DMS 273 (cell line): ENCODE measurements at regions not wholly inside any gene's neighbourhood (a gene's known extent, or its start where the extent isn't known, plus 50 kb on each side); places are given as distances from the start of the nearest gene placed in this dataset.
"Not testable (repeated sequence)": the region's sequence is repeated elsewhere in the genome, so short reads cannot be mapped to it uniquely, and the experiment has no call there.

Source experiments
- DNase-seq: peaks from one replicate; lab custom pipeline; 2025; ENCODE audit not compliant: unreplicated experiment; lab: John Stamatoyannopoulos, UW

DNA sequence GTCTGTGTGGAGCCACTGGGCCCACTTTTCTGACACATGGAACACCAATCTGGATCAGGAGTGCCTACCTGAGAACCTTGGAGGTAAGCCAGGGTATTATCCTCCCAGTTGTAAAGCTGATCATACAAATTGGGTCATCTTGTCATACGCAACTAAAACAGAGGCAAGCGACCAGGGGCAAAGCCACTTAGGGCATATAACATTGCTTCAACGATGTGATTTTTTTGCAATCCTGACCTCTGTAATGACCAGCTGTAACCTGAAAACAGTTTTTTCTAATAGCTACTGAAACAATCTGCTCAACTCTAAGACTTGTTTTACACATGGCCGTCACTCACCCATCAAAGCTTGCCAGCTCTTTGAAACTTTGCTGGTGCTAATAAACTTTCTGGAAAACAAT is 261.5 kb upstream of the AGTR2 start:
- DNase-seq = no peak

- DNase-seq = no peak
Measured at GRCh38 chrX:115911967-115912366, 258.6 kb upstream of the AGTR2 start.

- DNase-seq = peak; percentile 25
Measured at GRCh38 chrX:115912372-115912897, 258.1 kb upstream of the AGTR2 start.

DNA sequence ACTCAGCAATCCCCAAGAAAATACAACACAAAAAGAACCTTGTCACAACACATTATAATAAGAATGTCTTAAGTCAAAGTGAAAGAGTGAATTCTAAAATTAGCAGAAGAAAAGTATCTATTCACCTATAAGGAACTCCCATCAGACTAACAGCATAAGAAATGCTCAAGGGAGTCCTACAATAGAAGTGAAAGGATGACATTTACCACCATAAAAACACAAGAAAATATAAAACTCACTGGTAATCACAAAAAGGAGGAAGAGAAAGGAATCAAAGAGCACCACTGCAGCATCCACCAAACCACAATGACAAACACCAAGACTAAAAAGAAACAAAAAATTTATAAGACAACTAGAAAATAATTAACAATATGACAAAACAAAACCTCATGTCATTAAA is 257.0 kb upstream of the AGTR2 start:
- DNase-seq = no peak

DNA sequence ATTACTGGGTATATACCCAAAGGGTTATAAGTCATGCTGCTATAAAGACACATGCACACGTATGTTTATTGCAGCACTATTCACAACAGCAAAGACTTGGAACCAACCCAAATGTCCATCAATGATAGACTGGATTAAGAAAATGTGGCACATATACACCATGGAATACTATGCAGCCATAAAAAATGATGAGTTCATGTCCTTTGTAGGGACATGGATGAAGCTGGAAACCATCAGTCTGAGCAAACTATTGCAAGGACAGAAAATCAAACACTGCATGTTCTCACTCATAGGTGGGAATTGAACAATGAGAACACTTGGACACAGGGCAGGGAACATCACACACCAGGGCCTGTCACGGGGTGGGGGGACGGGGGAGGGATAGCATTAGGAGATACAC is 254.9 kb upstream of the AGTR2 start:
- DNase-seq = not testable (repeated sequence)

DNA sequence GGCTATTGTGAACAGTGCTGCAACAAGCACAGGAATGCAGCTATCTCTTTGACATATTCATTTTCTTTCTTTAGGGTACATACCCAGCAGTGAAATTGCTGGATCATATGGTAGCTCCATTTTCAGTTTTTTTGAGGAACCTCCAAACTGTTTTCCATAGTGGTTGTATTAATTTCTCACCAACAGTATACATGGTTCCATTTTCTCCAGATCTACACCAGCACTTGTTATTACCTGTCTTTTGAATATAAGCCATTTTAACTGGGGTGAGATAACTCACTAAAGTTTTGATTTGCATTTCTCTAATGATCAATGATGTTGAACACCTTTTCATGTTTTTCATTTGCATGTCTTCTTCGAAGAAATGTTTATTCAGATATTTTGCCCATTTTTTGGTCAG is 241.1 kb upstream of the AGTR2 start:
- no peak for DNase-seq

DNA sequence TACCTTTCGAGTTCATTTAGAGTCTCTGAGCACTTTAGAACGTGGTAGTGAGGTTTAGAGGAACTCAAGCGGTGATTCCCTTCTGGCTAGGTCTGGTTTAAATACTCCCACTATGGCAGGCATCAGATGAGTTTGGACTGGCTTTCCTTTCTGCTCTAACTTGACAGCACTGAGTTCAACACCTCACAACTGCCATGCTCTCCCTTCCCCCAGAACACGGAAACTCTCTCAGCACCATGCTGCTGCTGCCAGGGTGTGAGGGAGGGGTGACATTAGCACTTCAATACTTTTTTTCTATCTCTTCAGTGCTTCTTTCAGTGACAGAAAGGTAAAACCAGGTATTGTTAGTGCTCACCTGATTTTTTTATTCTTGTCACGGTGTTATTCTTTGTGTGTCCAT is 234.5 kb upstream of the AGTR2 start:
- DNase-seq = no peak

- DNase-seq = no peak
Measured at GRCh38 chrX:115939070-115939469, 231.5 kb upstream of the AGTR2 start.

GRCh38 chrX:115939636-115940160 is 230.8 kb upstream of the AGTR2 start:
- no peak for DNase-seq

DNA sequence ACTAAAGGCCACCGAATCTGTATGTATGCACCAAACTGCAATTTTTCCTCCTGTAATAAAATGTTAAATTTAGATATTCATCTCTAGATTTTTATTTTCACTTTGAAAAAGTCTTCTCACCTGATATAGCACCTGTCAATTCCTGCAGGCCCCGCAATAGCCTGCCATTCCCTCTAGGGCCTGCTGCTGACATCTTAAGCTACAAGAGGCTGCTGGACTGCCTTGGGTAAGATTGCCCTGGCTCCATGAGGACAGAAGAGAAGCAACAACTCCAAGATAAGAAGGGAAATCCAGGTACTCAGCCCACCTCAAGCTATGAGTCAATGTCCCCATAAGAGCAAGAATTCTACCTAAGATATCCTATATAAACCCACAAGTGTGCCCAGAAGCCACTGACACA is 230.2 kb upstream of the AGTR2 start:
- DNase-seq = no peak

- peak; percentile 66 for DNase-seq
Measured at GRCh38 chrX:115940888-115941332, 229.6 kb upstream of the AGTR2 start.

DNA sequence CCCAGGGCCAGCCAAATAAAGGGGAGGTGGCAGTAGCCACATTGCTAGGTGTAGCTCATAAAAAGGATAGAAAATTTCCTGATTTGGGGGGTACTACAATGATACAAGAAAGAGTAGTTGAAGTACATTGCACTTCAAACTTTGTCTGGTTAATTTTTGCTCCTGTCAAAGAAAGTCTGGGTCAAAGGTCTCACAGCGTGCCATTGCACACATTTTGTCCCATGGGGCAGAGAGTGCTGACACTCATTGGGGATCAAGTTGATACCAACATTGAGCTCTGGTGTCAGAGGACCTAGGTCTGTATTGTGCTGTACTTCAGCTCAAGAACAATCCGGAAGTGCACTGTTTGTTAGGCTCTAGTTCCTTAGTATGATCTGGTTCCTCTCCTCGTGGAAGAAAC is 229.2 kb upstream of the AGTR2 start:
- DNase-seq = no peak

DNA sequence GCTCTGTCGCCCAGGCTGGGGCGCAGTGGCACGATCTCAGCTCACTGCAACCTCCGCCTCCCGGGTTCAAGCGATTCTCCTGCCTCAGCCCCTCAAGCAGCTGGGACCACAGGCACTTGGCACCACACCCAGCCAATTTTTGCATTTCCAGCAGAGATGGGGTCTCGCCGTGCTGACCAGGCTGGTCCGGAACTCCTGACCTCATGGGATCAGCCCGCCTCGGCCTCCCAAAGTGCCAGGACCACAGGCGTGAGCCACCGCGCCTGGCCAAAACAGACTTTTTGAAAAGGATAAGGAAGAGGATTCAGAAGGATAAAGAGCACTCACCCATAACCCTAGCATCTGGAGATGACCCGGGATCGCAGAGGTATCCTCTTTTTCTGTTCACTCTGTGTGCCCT is 224.5 kb upstream of the AGTR2 start:
- DNase-seq = no peak

DNA sequence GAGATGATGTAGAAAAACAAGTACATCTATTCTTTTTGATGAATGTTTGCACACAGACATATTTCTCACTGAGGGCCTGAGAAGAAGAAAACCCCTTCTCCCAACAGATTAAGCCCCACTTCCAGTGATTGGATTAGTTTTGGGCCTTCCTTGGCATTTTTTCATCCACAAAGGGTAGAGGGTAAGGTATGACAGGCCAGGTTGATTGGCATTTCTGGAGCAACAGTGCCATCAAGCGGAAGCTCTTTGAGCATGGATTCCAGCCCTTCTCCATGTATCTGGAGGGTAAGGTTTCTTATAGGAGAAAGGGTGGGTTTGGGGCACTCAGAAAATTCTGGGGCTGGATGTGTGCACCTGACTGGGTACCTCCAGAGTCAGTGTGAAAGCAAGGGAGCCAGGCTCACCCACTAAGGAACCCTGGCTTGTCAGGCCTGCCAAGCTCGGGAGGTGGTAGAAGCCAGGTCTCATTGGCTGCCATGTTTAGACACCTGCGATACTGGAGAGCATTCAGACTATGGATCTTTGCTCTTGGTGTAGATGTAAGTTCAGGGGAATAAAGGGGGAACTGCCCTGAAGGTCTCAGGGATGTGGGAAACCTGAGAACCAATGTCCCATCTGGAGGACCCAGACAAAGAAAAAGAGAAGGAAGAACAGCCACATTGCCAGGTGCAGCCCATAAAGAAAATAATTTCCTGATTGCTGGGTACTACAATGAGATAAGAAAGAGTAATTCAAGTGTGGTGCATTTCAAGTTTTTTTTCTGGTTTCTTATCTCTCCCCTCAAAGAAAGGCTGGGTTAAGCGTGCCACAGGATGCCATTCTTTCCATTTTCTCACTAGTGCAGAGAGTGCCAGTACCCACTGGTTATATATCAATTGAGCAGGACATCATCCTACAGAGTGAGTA is 222.3 kb upstream of the AGTR2 start:
- peak; percentile 15 for DNase-seq

GRCh38 chrX:115949900-115950822 is 220.4 kb upstream of the AGTR2 start:
- DNase-seq = no peak

DNA sequence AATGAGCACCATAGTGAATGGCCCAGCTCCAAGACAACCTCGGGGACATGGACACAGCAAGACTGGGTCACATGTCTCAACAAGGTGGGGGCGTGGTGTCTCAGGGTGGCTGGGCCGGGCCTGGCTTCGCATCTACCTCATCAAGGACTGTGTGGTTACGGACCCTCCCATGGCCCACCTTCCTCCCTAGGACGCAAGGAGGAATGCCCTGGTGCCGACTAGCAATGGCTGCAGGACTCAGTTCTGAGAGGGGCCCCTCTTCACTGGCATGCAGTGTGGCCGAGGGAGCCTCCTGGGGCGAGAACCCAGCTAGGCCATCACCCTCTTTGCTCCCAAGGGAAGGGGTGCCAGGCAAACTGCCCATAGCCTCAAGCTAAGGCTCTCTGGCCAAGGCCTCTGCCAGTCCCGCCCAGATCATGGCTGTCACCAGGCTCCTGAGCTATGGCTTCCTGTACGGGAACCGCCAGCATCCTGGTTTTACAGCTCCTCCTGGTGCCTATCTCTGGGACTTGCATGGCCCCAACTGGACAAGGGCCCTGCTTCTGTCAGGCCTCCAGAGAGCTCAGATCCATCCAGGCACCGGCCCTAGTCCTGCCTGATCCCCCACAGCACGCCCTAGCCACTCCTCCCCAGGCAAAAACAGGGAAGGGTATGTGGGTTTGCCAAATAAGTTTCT is 218.0 kb upstream of the AGTR2 start:
- DNase-seq = no peak

DNA sequence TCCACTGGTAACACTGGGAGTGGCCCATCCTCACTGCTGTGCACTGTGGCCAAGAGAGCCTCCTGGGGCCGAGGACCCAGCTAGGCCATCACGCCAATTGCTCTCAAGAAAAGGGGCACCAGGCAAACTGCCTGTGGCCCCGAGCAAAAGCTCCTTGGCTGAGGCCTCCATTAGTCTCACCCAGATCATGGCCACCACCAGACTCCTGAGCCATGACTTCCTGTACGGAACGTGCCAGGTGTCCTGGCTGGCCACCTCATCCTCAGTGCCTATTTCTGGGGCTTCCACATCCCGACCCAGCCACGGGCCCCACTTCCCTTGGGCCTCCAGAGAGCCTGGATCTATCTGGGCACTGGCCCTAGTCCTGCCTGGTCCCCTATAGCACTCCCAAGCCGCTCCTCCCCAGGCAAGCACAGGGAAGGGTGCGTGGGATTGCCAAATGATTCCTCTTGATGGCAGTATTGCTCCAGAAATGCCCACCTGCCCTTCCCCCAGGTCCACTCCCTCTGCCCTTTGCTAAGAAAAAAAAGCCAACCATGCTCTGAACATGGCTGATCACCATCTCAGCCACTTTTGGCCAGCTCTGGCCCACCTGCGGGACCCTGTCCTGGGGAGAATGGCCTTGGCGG is 212.6 kb upstream of the AGTR2 start:
- peak; percentile 19 for DNase-seq

DNA sequence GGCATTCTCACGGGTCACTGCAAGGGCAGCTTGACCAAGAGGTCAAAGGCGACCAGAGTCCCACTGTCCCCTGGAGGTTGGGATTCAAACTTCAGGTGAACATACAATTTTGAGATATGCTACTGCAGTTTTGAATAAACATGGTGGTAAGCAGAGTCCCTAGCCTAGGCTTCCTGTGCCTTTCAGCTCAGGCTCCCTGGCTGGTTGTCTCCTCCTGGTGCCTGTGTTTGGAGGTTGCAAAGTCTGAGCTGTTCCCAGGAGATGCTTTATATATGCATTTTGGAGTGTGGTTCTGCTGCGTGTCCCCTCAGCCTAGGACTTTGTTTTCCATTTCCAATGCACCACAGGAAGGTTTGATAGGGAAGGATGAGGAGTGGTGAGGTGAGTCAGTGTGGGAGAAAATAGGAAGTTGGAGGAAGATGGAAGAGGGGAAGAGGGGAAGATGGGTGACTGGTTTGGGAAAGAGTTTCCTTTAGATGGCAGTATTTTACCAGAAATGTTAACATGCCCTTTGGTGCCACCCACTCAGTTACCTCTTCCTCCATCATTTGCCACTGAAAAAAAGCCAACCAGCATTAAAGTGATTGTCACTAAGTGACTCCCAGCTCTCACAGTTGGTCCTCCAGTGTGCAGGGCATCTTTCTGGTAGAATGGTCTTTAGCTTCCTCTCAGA is 211.7 kb upstream of the AGTR2 start:
- DNase-seq = peak; percentile 17

DNA sequence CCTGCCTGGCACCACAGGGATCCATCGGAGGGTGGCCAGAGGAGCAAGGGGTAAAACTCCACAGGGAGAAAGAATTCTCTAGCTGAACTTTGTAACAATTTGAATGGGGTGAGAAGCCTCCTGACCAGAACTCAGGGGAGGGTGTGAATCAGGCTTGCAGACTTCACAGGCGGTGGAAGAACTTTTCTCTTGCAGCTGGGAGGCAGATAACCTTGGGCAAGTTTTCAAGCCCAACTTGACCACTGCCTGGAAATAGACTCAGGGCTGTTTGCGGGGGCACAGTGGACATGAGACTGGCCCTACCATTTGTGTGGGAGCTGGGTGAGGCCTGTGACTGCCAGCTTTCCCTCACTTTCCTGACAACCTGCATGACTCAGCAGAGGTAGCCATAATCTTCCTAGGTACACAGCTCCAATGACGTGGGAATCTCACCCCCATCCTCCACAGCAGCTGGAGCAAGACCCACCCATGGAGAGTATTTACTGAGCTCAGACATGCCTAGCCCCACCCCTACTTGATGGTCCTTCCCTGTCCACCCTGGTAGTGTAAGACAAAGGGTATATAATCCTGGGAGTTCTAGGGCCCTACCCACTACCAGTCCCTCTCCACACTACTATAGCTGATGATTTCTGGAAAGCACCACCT is 210.0 kb upstream of the AGTR2 start:
- DNase-seq = no peak
